Memory B cell (primary cell): ENCODE measurements at regions not wholly inside any gene's neighbourhood (a gene's known extent, or its start where the extent isn't known, plus 50 kb on each side); places are given as distances from the start of the nearest gene placed in this dataset.

ENCODE experiments used
- ATAC-seq: fragments of 150-1000 bp; cut with Tn5 transposase; 2 replicates; pipeline ENCODE4 v1.10.0; 2021; ENCODE audit warnings: low read depth, mild to moderate bottlenecking, moderate library complexity
- DNase-seq, 2 donors: peaks; one replicate each; pipeline ENCODE4 v3.0.0; 2022; ENCODE audit warnings: low spot score in 2 of 2
- H3K27ac Mint-ChIP-seq: one replicate; pipeline ENCODE4 v1.8.0; 2022; ENCODE audit warnings: mild to moderate bottlenecking, moderate library complexity, mixed read lengths
- H3K27me3 Mint-ChIP-seq: one replicate; pipeline ENCODE4 v1.8.0; 2022; ENCODE audit warnings: mixed read lengths
- H3K36me3 Mint-ChIP-seq: one replicate; pipeline ENCODE4 v1.8.0; 2022; ENCODE audit warnings: mild to moderate bottlenecking, mixed read lengths
- H3K4me1 Mint-ChIP-seq: one replicate; pipeline ENCODE4 v1.8.0; 2022; ENCODE audit warnings: mixed read lengths
- H3K4me3 Mint-ChIP-seq: one replicate; pipeline ENCODE4 v1.8.0; 2022; ENCODE audit warnings: mild to moderate bottlenecking, moderate library complexity, mixed read lengths
- H3K9me3 Mint-ChIP-seq: one replicate; pipeline ENCODE4 v1.8.0; 2022; ENCODE audit warnings: mixed read lengths

DNA sequence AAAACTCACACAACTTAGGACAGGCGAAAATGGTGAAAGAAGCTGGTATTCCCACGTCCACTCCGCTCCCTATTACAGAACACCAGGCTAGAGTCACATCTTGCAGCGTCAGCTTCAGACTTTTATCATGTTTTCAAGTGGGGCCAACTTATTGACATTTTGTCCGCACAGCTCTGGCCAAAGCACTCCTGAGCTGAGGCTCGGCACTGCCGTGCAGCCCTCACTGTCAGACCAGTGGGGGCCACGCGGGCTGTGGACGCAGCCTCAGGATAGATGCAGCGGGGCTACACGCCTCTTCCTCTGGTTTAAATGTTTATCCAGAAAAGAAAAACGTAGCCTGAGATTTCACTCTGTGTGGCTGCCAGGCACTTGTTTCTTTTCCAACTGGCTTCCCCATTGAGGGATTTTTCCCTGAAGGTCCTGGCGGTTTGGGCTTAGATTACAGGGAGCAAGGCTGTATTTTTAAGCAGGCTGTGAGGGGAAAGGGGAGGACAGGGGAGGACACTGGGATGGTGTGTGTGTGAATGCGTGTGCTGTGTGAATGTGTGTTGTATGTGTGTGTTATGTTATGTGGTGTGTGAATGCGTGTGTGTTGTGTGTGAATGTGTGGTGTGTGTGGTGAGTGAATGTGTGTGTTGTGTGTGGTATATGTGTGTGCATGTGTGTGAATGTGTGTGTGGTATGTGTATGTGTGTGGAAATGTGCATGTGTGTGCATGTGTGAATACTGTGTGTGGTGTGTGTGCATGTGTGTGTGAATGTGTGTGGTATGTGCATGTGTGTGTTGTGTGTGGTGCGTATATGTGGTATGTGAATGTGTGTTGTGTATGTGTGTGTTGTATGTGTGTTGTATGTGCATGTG, 267.6 kb downstream of the DCDC2C start:
- H3K36me3 Mint-ChIP-seq = no peaks in the 10 kb centered on the region
- no peaks in the 10 kb centered on the region for H3K27me3 Mint-ChIP-seq
- H3K4me1 Mint-ChIP-seq = no peaks in the 10 kb centered on the region
- DNase-seq (no peak), ATAC-seq (no peak)
- no peaks in the 10 kb centered on the region for H3K9me3 Mint-ChIP-seq
- H3K27ac Mint-ChIP-seq = no peak overlapping the region
- no peak overlapping the region for H3K4me3 Mint-ChIP-seq

DNA sequence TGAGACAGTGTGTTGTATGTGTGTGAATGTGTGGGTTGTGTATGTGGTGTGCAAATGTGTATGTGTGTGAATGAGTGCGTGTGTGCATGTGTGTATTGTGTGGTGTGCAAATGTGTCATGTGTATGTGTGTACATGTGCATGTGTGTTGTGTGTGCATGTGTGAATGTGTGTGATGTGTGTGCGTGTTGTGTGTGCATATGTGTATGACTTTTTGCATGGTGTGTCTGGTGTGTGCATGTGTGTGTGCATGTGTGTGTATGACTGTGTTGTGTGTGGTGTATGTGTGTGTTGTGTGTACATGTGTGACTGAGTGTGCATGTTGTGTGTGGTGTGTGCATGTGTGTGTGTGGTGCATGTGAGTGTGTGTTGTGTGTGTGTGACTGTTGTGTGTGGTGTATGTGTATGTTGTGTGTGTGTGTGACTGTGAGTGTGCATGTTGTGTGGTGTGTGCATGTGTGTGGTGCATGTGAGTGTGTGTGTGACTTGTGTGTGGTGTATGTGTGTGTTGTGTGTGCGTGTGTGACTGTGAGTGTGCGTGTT, 268.3 kb downstream of the DCDC2C start:
- Mint-ChIP-seq H3K4me1 (no peaks in the 10 kb centered on the region), H3K36me3 (no peaks in the 10 kb centered on the region), H3K4me3 (no peak overlapping the region), H3K27me3 (no peaks in the 10 kb centered on the region), H3K9me3 (no peaks in the 10 kb centered on the region), H3K27ac (no peak overlapping the region)
- no peak for ATAC-seq
- DNase-seq = no peak

GRCh38 chr2:3972377-3972776, 269.0 kb downstream of the DCDC2C start:
- H3K36me3 Mint-ChIP-seq = no peaks in the 10 kb centered on the region
- DNase-seq (no peak), ATAC-seq (no peak)
- H3K4me1 Mint-ChIP-seq = no peaks in the 10 kb centered on the region
- H3K4me3 Mint-ChIP-seq = no peak overlapping the region
- H3K9me3 Mint-ChIP-seq = no peaks in the 10 kb centered on the region
- no peak overlapping the region for H3K27ac Mint-ChIP-seq
- H3K27me3 Mint-ChIP-seq = no peaks in the 10 kb centered on the region

DNA sequence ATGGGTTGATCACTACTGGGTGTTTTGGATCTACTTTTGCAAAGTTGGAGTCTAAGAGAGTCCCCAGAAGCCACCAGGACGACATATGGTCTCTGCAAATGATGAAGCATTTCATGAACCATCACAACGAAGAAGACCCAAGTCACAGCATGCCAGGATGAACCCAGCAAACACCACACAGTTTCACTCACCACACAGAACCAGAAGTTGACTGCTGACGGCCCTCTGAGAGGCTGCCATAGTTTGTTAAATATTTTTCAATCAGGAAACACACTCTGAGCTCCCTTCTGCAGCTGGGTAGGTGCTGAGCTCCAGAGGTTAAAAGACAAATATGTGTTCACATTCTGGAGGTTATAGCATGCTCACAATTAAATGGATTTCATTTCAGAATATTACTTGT, 271.4 kb downstream of the DCDC2C start:
- H3K9me3 Mint-ChIP-seq = no peaks in the 10 kb centered on the region
- H3K4me1 Mint-ChIP-seq = no peaks in the 10 kb centered on the region
- H3K27me3 Mint-ChIP-seq = no peaks in the 10 kb centered on the region
- DNase-seq (no peak), ATAC-seq (no peak)
- no peaks in the 10 kb centered on the region for H3K36me3 Mint-ChIP-seq
- H3K27ac Mint-ChIP-seq = no peak overlapping the region
- H3K4me3 Mint-ChIP-seq = no peak overlapping the region

DNA sequence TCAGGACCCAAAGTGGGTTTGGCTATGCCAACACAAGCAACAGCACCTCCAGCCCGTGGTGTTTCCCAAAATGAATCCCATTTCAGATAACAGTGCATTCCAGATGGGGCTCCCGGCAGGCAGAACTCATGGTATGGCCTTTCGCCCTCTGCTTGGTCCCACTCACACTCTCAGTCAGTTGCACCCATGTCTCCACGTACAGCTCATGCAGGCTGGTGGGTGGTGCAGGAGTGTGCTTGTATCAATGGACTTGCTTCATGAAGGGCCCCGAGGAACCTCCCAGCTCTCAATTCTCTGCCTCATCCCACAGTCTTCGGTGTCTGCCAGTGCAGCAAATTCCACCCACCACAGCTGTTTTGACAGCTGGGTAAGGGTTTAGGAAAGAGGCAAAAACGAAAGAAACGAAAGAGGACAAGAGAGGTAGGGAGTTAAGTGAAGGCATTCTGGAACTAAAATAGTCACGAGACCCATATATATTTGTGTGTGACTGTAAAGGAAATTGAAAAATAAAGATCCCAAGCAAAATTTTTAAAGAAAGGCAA, 278.1 kb downstream of the DCDC2C start:
- Mint-ChIP-seq H3K27ac (no peak overlapping the region), H3K4me3 (no peak overlapping the region), H3K27me3 (no peaks in the 10 kb centered on the region), H3K36me3 (no peaks in the 10 kb centered on the region), H3K9me3 (no peaks in the 10 kb centered on the region), H3K4me1 (no peaks in the 10 kb centered on the region)
- DNase-seq (no peak), ATAC-seq (no peak)

DNA sequence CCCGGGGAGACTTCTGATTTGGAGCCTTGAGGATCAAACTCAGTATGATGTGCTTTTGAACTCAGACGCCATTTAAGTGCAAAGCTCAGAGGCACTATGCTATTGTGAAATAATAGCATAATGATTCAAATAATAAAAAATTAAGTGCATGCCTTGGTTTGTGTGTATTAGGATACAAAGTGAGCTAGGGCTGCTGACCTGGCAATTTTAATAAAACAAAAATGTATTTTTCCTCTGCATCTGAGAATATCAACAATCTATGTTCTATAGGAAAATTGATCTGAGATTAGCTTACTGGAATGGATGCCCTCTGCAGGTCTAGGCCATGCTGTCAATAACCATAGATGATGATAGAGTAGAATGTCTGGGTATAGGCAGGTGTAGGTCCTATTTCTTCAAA, 278.8 kb downstream of the DCDC2C start:
- Mint-ChIP-seq H3K4me3 (no peak overlapping the region), H3K36me3 (no peaks in the 10 kb centered on the region), H3K9me3 (no peaks in the 10 kb centered on the region), H3K4me1 (no peaks in the 10 kb centered on the region), H3K27ac (no peak overlapping the region), H3K27me3 (no peaks in the 10 kb centered on the region)
- DNase-seq (no peak), ATAC-seq (no peak)

- H3K27me3 Mint-ChIP-seq = no peaks in the 10 kb centered on the region
- H3K4me1 Mint-ChIP-seq = no peaks in the 10 kb centered on the region
- H3K9me3 Mint-ChIP-seq = peaks cover 8% of the 10 kb centered on the region
- no peaks in the 10 kb centered on the region for H3K36me3 Mint-ChIP-seq
- no peak overlapping the region for H3K4me3 Mint-ChIP-seq
- H3K27ac Mint-ChIP-seq = no peak overlapping the region
- no peak for ATAC-seq
- no peak for DNase-seq
Observed at GRCh38 chr2:3986063-3986462, 282.7 kb downstream of the DCDC2C start.

- Mint-ChIP-seq H3K9me3 (peaks cover 13% of the 10 kb centered on the region), H3K4me3 (no peak overlapping the region), H3K27ac (no peak overlapping the region), H3K27me3 (no peaks in the 10 kb centered on the region), H3K4me1 (no peaks in the 10 kb centered on the region), H3K36me3 (peaks cover 1% of the 10 kb centered on the region)
- no peak for ATAC-seq
- no peak for DNase-seq
Observed at GRCh38 chr2:3986530-3987258, 283.3 kb downstream of the DCDC2C start.

DNA sequence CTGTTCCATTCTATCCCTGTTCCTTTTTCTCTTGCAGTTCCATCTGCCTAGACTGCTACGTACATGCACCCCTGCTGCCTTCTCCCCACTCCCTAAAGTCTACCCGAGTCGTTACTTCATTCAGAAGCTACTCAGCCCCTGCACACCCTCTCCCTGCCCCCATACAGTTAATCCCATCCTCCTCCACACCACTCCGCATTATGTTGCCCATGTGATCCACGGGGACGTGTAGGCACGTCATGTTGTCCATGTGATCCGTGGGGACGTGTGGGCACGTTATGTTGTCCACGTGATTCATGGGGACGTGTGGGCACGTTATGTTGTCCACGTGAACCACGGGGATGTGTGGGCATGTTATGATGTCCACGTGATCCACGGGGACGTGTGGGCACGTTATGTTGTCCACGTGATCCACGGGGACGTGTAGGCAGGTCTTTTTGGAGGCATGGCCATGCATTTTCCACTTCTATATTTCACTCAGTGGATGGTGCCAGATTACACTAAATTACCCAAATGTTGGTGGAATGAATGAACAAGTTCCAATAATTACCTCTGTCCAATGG, 299.5 kb downstream of the DCDC2C start:
- Mint-ChIP-seq H3K36me3 (no peaks in the 10 kb centered on the region), H3K27ac (no peak overlapping the region), H3K9me3 (peaks cover 4% of the 10 kb centered on the region), H3K4me3 (no peak overlapping the region), H3K4me1 (no peaks in the 10 kb centered on the region), H3K27me3 (no peaks in the 10 kb centered on the region)
- no peak for DNase-seq
- no peak for ATAC-seq

DNA sequence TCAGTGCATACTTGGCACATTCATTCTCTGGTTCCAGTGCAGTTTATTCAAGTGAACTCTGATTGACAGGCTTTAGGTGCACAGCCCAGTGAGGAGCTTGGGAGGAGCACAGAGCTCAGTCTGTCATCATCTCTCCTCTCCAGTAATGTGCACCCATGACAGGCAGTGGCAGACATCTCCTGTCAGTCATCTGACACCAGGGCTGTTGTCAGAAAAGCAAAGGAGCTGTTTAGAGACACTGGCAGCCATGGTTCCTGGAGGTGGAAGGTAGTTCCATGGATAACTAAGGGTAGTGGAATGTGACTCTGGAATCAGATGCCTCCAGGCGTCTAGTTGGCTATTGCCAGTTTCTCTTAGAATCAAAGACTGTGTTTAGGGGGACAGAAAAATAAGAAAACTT, 308.8 kb downstream of the DCDC2C start:
- no peaks in the 10 kb centered on the region for H3K4me1 Mint-ChIP-seq
- H3K27ac Mint-ChIP-seq = no peak overlapping the region
- H3K36me3 Mint-ChIP-seq = no peaks in the 10 kb centered on the region
- peaks cover 3% of the 10 kb centered on the region for H3K27me3 Mint-ChIP-seq
- no peak for ATAC-seq
- H3K9me3 Mint-ChIP-seq = peaks cover 15% of the 10 kb centered on the region
- no peak overlapping the region for H3K4me3 Mint-ChIP-seq
- no peak for DNase-seq

- DNase-seq (no peak), ATAC-seq (no peak)
- Mint-ChIP-seq H3K4me3 (no peak overlapping the region), H3K27ac (no peak overlapping the region), H3K36me3 (no peaks in the 10 kb centered on the region), H3K9me3 (peaks cover 8% of the 10 kb centered on the region), H3K4me1 (no peaks in the 10 kb centered on the region), H3K27me3 (peaks cover under 1% of the 10 kb centered on the region)
Observed at GRCh38 chr2:4018535-4018934, 315.2 kb downstream of the DCDC2C start.

- H3K36me3 Mint-ChIP-seq = no peaks in the 10 kb centered on the region
Observed at GRCh38 chr2:4020153-4020552, 316.8 kb downstream of the DCDC2C start.

DNA sequence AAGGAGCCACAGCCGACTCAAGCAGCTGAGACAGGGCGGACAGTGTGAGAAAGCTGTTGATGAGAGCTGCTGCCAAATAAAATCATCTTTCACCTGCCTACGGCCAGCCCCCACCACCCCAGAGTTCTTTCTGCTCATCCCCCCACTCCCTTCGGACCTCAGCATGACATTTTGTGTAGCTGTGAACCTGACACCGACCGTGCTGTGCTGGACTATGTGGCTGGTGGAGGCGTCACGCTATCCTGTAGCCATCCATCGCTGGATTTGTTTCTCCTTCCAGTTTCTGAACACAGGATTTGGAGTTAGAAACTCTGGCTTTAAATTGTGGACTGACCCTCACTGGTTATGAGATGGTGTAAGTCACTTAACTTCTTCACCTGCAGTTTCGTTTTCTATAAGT, 317.3 kb downstream of the DCDC2C start:
- H3K27ac Mint-ChIP-seq = no peak overlapping the region
- no peaks in the 10 kb centered on the region for H3K36me3 Mint-ChIP-seq
- H3K4me3 Mint-ChIP-seq = no peak overlapping the region
- no peak for ATAC-seq
- DNase-seq = no peak
- peaks cover 7% of the 10 kb centered on the region for H3K9me3 Mint-ChIP-seq
- H3K27me3 Mint-ChIP-seq = no peaks in the 10 kb centered on the region
- H3K4me1 Mint-ChIP-seq = no peaks in the 10 kb centered on the region

More at GRCh38 chr2:4020153-4020552, 316.8 kb downstream of the DCDC2C start:
- Mint-ChIP-seq H3K4me3 (no peak overlapping the region), H3K27me3 (no peaks in the 10 kb centered on the region), H3K4me1 (no peaks in the 10 kb centered on the region), H3K9me3 (peaks cover 7% of the 10 kb centered on the region), H3K27ac (no peak overlapping the region)
- ATAC-seq (no peak), DNase-seq (no peak)

DNA sequence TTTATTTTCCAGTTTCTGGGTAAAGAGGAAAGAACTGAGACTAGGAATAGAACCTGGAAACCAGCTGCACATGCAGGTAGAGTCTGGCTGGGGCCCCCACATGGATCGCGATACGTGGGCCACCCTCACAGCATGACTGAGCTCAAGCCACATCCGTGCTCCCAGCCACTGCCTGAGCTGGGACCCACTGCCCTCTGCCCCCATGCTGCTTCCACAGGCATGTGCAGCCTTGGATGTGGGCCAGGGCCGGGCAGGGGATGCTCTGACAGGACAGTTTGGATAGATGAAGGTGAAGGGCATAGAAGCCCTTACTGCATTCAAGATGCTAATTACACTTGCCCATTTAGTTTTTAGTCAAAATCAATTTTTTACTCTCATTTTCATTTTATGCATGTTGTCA, 321.2 kb downstream of the DCDC2C start:
- H3K27ac Mint-ChIP-seq = no peak overlapping the region

More for the DNA sequence above, 321.2 kb downstream of the DCDC2C start:
- H3K9me3 Mint-ChIP-seq = peaks cover 3% of the 10 kb centered on the region
- no peaks in the 10 kb centered on the region for H3K4me1 Mint-ChIP-seq
- H3K4me3 Mint-ChIP-seq = no peak overlapping the region
- DNase-seq = no peak
- no peak for ATAC-seq
- no peaks in the 10 kb centered on the region for H3K27me3 Mint-ChIP-seq
- no peaks in the 10 kb centered on the region for H3K36me3 Mint-ChIP-seq
